ENCODE measurements at regions not wholly inside any gene's neighbourhood (a gene's known extent, or its start where the extent isn't known, plus 50 kb on each side); places are given as distances from the start of the nearest gene placed in this dataset.

DNA sequence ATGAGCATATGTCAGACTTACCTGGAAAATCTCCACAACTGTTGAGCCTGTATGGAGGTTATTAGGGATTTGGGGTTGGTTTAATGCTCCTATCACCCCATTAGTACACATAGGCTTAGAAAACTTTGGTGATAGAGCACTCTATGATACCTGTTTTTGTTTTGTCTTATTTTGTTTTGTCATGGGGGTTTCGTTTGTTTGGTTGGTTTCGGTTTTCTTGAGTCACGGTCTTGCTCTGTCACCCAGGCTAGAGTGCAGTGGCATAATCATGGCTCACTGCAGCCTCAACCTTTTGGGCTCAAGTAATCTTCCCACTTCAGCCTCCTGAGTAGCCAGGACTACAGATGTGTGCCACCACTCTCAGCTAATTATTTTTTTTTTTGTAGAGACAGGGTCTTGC, 70.0 kb downstream of the MZT1 start:
- TF ChIP-seq, protein P1, sequence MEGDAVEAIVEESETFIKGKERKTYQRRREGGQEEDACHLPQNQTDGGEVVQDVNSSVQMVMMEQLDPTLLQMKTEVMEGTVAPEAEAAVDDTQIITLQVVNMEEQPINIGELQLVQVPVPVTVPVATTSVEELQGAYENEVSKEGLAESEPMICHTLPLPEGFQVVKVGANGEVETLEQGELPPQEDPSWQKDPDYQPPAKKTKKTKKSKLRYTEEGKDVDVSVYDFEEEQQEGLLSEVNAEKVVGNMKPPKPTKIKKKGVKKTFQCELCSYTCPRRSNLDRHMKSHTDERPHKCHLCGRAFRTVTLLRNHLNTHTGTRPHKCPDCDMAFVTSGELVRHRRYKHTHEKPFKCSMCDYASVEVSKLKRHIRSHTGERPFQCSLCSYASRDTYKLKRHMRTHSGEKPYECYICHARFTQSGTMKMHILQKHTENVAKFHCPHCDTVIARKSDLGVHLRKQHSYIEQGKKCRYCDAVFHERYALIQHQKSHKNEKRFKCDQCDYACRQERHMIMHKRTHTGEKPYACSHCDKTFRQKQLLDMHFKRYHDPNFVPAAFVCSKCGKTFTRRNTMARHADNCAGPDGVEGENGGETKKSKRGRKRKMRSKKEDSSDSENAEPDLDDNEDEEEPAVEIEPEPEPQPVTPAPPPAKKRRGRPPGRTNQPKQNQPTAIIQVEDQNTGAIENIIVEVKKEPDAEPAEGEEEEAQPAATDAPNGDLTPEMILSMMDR (conservative IDR thresholded peaks at IDR 0.05 in 1 of 2, IDR thresholded peaks at IDR 0.05 in 1 of 2; ENCODE audit: low read depth in 1 of 2, low read length in 2 of 2), result no peak
- no peak for TF ChIP-seq EZH2 (IDR thresholded peaks at IDR 0.05; ENCODE audit: low read length, missing control alignments)

Measured in fibroblast of lung (primary cell).